ENCODE measurements at regions not wholly inside any gene's neighbourhood (a gene's known extent, or its start where the extent isn't known, plus 50 kb on each side); places are given as distances from the start of the nearest gene placed in this dataset.

GRCh38 chr2:238786792-238787490 lies 60.9 kb upstream of the TWIST2 start:
- intact Hi-C loops (cut with DNase I) = loop anchor here in 3 of 4 donors (10.0 kb wide), 2 partner anchors 412 to 432 kb away; no protein-coding TSS in a partner anchor
- Histone ChIP-seq H3K36me3 (no peaks in the 10 kb centered on the region), H3K27me3 (no peaks in the 10 kb centered on the region), H3K4me3 (no peak overlapping the region), H3K9me3 (no peaks in the 10 kb centered on the region), H3K27ac (no peak overlapping the region), H3K4me1 (ENCODE audit: insufficient read depth) (no peaks in the 10 kb centered on the region)
- DNase-seq = no peak
- TF ChIP-seq POLR2A (IDR thresholded peaks at IDR 0.05) (no peak), CTCF (IDR thresholded peaks at IDR 0.05) (no peak), EP300 (IDR thresholded peaks at IDR 0.05) (no peak)
- WGBS, 3 donors = 90 to 91% (median 90%) methylated on average over 29 of the region's 29 CpGs

- intact Hi-C loops (cut with DNase I) = loop anchor here in 3 of 4 donors (10.0 kb wide), 2 partner anchors 413 to 433 kb away; no protein-coding TSS in a partner anchor
- Histone ChIP-seq H3K36me3 (no peaks in the 10 kb centered on the region), H3K4me3 (no peak overlapping the region), H3K4me1 (ENCODE audit: insufficient read depth) (no peaks in the 10 kb centered on the region), H3K27ac (no peak overlapping the region), H3K9me3 (no peaks in the 10 kb centered on the region), H3K27me3 (no peaks in the 10 kb centered on the region)
- WGBS, 3 donors = 91 to 96% (median 94%) methylated on average over 5 of the region's 5 CpGs
- DNase-seq = no peak
- TF ChIP-seq CTCF (IDR thresholded peaks at IDR 0.05) (no peak), EP300 (IDR thresholded peaks at IDR 0.05) (no peak), POLR2A (IDR thresholded peaks at IDR 0.05) (no peak)
Measured at GRCh38 chr2:238787501-238787900, 60.4 kb upstream of the TWIST2 start.

GRCh38 chr2:238789317-238789806 lies 58.5 kb upstream of the TWIST2 start:
- TF ChIP-seq CTCF (IDR thresholded peaks at IDR 0.05) (no peak), EP300 (IDR thresholded peaks at IDR 0.05) (no peak)
- intact Hi-C loops (cut with DNase I) = loop anchor here in 3 of 4 donors (10.0 kb wide), 2 partner anchors 415 to 435 kb away; no protein-coding TSS in a partner anchor
- Histone ChIP-seq H3K27me3 (no peaks in the 10 kb centered on the region), H3K4me1 (ENCODE audit: insufficient read depth) (no peaks in the 10 kb centered on the region), H3K4me3 (no peak overlapping the region), H3K9me3 (no peaks in the 10 kb centered on the region), H3K27ac (no peak overlapping the region), H3K36me3 (no peaks in the 10 kb centered on the region)
- WGBS, 3 donors = 85 to 91% (median 89%) methylated on average over 8 of the region's 8 CpGs
- no peak for DNase-seq

- 79 to 81% (median 81%) methylated on average over 16 of the region's 16 CpGs for WGBS, 3 donors
- no peak for DNase-seq
- no peaks in the 10 kb centered on the region for H3K4me1 ChIP-seq (ENCODE audit: insufficient read depth)
Measured at GRCh38 chr2:238790126-238790832, 57.6 kb upstream of the TWIST2 start.

More at GRCh38 chr2:238790126-238790832, 57.6 kb upstream of the TWIST2 start:
- no peaks in the 10 kb centered on the region for H3K36me3 ChIP-seq
- H3K9me3 ChIP-seq = no peaks in the 10 kb centered on the region
- intact Hi-C loops (cut with DNase I) = loop anchor here in 1 of 4 donors (10.0 kb wide), 1 partner anchor 285 kb away; no protein-coding TSS in a partner anchor
- no peak overlapping the region for H3K4me3 ChIP-seq
- no peaks in the 10 kb centered on the region for H3K27me3 ChIP-seq
- no peak overlapping the region for H3K27ac ChIP-seq
- TF ChIP-seq EP300 (IDR thresholded peaks at IDR 0.05) (no peak), POLR2A (IDR thresholded peaks at IDR 0.05) (no peak), CTCF (IDR thresholded peaks at IDR 0.05) (no peak)

Data from ovary (tissue), 7 donors.